Breast epithelium (tissue), 3 donors: ENCODE measurements at regions not wholly inside any gene's neighbourhood (a gene's known extent, or its start where the extent isn't known, plus 50 kb on each side); places are given as distances from the start of the nearest gene placed in this dataset.

ENCODE experiments used
- POLR2A ChIP-seq: fragments of 450-650 bp; IDR thresholded peaks from one replicate; pipeline ENCODE4 v1.6.1; 2016; ENCODE audit warnings: antibody characterized with exemption, mild to moderate bottlenecking, moderate library complexity
- POLR2AphosphoS5 ChIP-seq, 3 donors: sonication (generic); formaldehyde crosslinking; IDR thresholded peaks; one replicate each; pipeline ENCODE4 v1.6.1; 2017; ENCODE audit warnings: antibody characterized with exemption in 3 of 3
- TF ChIP-seq, protein P1 (sequence below), 3 donors: fragments of 450-650 bp; IDR thresholded peaks; one replicate each; pipeline ENCODE4 v1.5.1; 2016 to 2017; ENCODE audit warnings: antibody characterized with exemption in 3 of 3, mild to moderate bottlenecking in 3 of 3, moderate library complexity in 3 of 3

DNA sequence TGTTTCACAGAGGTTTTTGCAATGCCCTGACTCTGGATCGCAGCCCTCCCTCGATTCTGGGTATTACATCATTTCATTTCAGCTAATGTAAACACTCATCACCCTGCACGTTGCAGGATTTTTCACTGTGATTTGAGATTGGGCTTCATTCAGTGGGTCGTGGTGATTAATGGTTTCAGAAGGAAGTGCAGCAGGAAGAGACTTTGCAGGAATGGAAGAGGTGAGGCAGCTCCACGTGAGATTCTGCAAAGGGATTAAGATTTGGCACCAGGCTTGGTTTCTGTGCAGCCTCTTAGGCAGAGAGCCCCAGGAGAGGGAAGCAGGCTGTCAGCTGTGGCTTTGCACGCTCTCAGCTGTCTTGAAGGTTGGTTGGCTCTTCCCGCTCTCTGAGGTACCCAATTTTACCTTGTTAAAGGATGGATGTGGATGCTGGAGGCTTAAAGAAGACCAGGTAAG is 95.2 kb downstream of the PLCE1 start:
- TF ChIP-seq, protein P1, sequence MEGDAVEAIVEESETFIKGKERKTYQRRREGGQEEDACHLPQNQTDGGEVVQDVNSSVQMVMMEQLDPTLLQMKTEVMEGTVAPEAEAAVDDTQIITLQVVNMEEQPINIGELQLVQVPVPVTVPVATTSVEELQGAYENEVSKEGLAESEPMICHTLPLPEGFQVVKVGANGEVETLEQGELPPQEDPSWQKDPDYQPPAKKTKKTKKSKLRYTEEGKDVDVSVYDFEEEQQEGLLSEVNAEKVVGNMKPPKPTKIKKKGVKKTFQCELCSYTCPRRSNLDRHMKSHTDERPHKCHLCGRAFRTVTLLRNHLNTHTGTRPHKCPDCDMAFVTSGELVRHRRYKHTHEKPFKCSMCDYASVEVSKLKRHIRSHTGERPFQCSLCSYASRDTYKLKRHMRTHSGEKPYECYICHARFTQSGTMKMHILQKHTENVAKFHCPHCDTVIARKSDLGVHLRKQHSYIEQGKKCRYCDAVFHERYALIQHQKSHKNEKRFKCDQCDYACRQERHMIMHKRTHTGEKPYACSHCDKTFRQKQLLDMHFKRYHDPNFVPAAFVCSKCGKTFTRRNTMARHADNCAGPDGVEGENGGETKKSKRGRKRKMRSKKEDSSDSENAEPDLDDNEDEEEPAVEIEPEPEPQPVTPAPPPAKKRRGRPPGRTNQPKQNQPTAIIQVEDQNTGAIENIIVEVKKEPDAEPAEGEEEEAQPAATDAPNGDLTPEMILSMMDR (IDR thresholded peaks at IDR 0.05), result no peak
- TF ChIP-seq POLR2A (no peak), POLR2AphosphoS5 (IDR thresholded peaks at IDR 0.05) (no peak)
